ENCODE measurements at regions not wholly inside any gene's neighbourhood (a gene's known extent, or its start where the extent isn't known, plus 50 kb on each side); places are given as distances from the start of the nearest gene placed in this dataset.

GRCh38 chr5:10106806-10107205, 142.9 kb downstream of the ATPSCKMT start:
- no peak for TF ChIP-seq GATA3 (IDR thresholded peaks at IDR 0.05; ENCODE audit: low read depth, low read length)
- TF ChIP-seq GATA2 (IDR thresholded peaks at IDR 0.05; ENCODE audit: low read depth, low read length) = no peak

All from SH-SY5Y (cell line).